A549 (cell line): ENCODE measurements at regions not wholly inside any gene's neighbourhood (a gene's known extent, or its start where the extent isn't known, plus 50 kb on each side); places are given as distances from the start of the nearest gene placed in this dataset.

Experiments used
- CEBPB ChIP-seq, 2 experiments: fragments of >200 bp in 1 of 2; sonication (Bioruptor Twin) in 1 of 2; formaldehyde crosslinking in 1 of 2; IDR thresholded peaks; 2 replicates each; pipeline ENCODE4 v1.6.1; 2012 to 2016
- HES2 ChIP-seq: fragments of >200 bp; sonication (Bioruptor Twin); formaldehyde crosslinking; IDR thresholded peaks from 2 replicates; pipeline ENCODE4 v1.6.1; 2016
- POLR2A ChIP-seq: IDR thresholded peaks from 2 replicates; pipeline ENCODE4 v1.6.1; 2012; ENCODE audit warnings: mild to moderate bottlenecking, low read length
- POLR2AphosphoS2 ChIP-seq: conservative IDR thresholded peaks from 2 replicates; pipeline ENCODE4 v1.6.1; 2012; ENCODE audit warnings: low read length, improper control_type of control experiment, inconsistent platforms
- RCOR1 ChIP-seq: fragments of 150-350 bp; IDR thresholded peaks from 2 replicates; pipeline ENCODE4 v1.6.1; 2014; ENCODE audit warnings: antibody characterized with exemption, low read length, low read depth
- REST ChIP-seq: fragments of 200-600 bp; sonication (generic); IDR thresholded peaks from 2 replicates; pipeline ENCODE4 v1.6.1; 2016; ENCODE audit warnings: antibody characterized with exemption, mild to moderate bottlenecking, moderate library complexity
- RFX5 ChIP-seq: fragments of 450-650 bp; IDR thresholded peaks from 2 replicates; pipeline ENCODE4 v1.7.1; 2014; ENCODE audit warnings: antibody characterized with exemption, mild to moderate bottlenecking, moderate library complexity
- RNF2 ChIP-seq: fragments of 200-600 bp; sonication (generic); IDR thresholded peaks from 2 replicates; pipeline ENCODE4 v1.6.1; 2016; ENCODE audit warnings: low read depth, mild to moderate bottlenecking, antibody characterized with exemption, moderate library complexity, borderline replicate concordance
- ZC3H11A ChIP-seq: fragments of 450-650 bp; IDR thresholded peaks from 2 replicates; pipeline ENCODE4 v1.6.1; 2014; ENCODE audit warnings: antibody characterized with exemption, mild to moderate bottlenecking
- TF ChIP-seq, protein P1 (sequence below): fragments of >200 bp; sonication (Bioruptor Twin); formaldehyde crosslinking; IDR thresholded peaks from 3 replicates; pipeline ENCODE4 v1.5.1; 2016

DNA sequence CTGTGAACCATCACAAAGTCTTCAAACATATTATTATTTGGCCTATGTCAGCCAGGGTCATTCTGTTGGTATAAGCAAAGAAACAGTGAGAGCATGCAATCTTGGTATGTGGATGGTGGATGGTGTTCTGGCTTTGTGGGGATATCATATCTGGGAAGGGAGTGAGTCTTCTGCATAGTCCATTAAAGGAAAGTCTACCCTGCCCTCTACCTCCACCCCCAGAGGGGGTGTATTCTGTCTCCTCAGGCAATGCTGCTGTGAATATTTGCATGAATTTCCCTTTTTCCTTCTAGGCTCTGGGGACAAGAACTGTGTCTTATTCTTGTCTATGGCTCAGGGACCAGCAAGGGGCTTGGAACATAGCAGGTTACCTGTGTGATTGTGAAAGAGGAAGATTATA lies 495.8 kb downstream of the PDCD6IP start:
- TF ChIP-seq HES2 = no peak
- TF ChIP-seq, protein P1, sequence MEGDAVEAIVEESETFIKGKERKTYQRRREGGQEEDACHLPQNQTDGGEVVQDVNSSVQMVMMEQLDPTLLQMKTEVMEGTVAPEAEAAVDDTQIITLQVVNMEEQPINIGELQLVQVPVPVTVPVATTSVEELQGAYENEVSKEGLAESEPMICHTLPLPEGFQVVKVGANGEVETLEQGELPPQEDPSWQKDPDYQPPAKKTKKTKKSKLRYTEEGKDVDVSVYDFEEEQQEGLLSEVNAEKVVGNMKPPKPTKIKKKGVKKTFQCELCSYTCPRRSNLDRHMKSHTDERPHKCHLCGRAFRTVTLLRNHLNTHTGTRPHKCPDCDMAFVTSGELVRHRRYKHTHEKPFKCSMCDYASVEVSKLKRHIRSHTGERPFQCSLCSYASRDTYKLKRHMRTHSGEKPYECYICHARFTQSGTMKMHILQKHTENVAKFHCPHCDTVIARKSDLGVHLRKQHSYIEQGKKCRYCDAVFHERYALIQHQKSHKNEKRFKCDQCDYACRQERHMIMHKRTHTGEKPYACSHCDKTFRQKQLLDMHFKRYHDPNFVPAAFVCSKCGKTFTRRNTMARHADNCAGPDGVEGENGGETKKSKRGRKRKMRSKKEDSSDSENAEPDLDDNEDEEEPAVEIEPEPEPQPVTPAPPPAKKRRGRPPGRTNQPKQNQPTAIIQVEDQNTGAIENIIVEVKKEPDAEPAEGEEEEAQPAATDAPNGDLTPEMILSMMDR = no peak
- TF ChIP-seq POLR2AphosphoS2 = no peak
- TF ChIP-seq RCOR1 = no peak
- no peak for TF ChIP-seq RNF2
- TF ChIP-seq REST = no peak
- TF ChIP-seq POLR2A = no peak
- no peak for TF ChIP-seq RFX5
- TF ChIP-seq CEBPB (IDR thresholded peaks at IDR 0.05) = no peak
- no peak for TF ChIP-seq ZC3H11A
